ENCODE measurements at regions not wholly inside any gene's neighbourhood (a gene's known extent, or its start where the extent isn't known, plus 50 kb on each side); places are given as distances from the start of the nearest gene placed in this dataset.
A peak's percentile ranks its signal among the peaks of the same experiment; 100 is the strongest.
"Not testable (repeated sequence)": the region's sequence is repeated elsewhere in the genome, so short reads cannot be mapped to it uniquely, and the experiment has no call there.

- no peak for DNase-seq
These were observed 252.7 kb downstream of the SOD2 start for GRCh38 chr6:159440349-159440748.

- DNase-seq: no peak
These were observed 253.4 kb downstream of the SOD2 start for GRCh38 chr6:159439651-159440050.

- DNase-seq: no peak
These were observed 254.9 kb downstream of the SOD2 start for GRCh38 chr6:159438106-159438505.

- no peak for DNase-seq
These were observed 256.5 kb downstream of the SOD2 start for GRCh38 chr6:159436581-159436980.

GRCh38 chr6:159435701-159436100 is 257.3 kb downstream of the SOD2 start:
- DNase-seq: no peak

- DNase-seq: no peak
These were observed 258.6 kb downstream of the SOD2 start for GRCh38 chr6:159434410-159434809.

- no peak for DNase-seq
These were observed 259.5 kb downstream of the SOD2 start for GRCh38 chr6:159433550-159433949.

GRCh38 chr6:159431750-159432149 is 261.3 kb downstream of the SOD2 start:
- DNase-seq: no peak

GRCh38 chr6:159430323-159430722 is 261.1 kb downstream of the FNDC1 start:
- DNase-seq: no peak

GRCh38 chr6:159429433-159429832 is 260.2 kb downstream of the FNDC1 start:
- no peak for DNase-seq

GRCh38 chr6:159427771-159428170 is 258.6 kb downstream of the FNDC1 start:
- no peak for DNase-seq

- DNase-seq: no peak
These were observed 258.1 kb downstream of the FNDC1 start for GRCh38 chr6:159427335-159427734.

GRCh38 chr6:159425421-159425820 is 256.2 kb downstream of the FNDC1 start:
- no peak for DNase-seq

- peak; percentile 41 for DNase-seq
These were observed 253.1 kb downstream of the FNDC1 start for GRCh38 chr6:159422041-159422984.

GRCh38 chr6:159421586-159421985 is 252.4 kb downstream of the FNDC1 start:
- DNase-seq: no peak

GRCh38 chr6:159418997-159419396 is 249.8 kb downstream of the FNDC1 start:
- DNase-seq: no peak

- no peak for DNase-seq
These were observed 247.8 kb downstream of the FNDC1 start for GRCh38 chr6:159416891-159417560.

GRCh38 chr6:159415540-159415939 is 246.3 kb downstream of the FNDC1 start:
- DNase-seq: no peak

- DNase-seq: no peak
These were observed 245.5 kb downstream of the FNDC1 start for GRCh38 chr6:159414711-159415110.

GRCh38 chr6:159407211-159407780 is 238.1 kb downstream of the FNDC1 start:
- DNase-seq: not testable (repeated sequence)

- no peak for DNase-seq
These were observed 235.1 kb downstream of the FNDC1 start for GRCh38 chr6:159404296-159404695.

GRCh38 chr6:159400826-159401225 is 231.6 kb downstream of the FNDC1 start:
- no peak for DNase-seq

GRCh38 chr6:159399751-159400221 is 230.6 kb downstream of the FNDC1 start:
- peak; percentile 19 for DNase-seq

GRCh38 chr6:159398633-159399032 is 229.4 kb downstream of the FNDC1 start:
- no peak for DNase-seq
